ENCODE measurements at regions not wholly inside any gene's neighbourhood (a gene's known extent, or its start where the extent isn't known, plus 50 kb on each side); places are given as distances from the start of the nearest gene placed in this dataset.
"Not testable (repeated sequence)": the region's sequence is repeated elsewhere in the genome, so short reads cannot be mapped to it uniquely, and the experiment has no call there.

- ATAC-seq = not testable (repeated sequence)
Observed at GRCh38 chr5:177856474-177856873, 73.8 kb upstream of the FAM153A start.

GRCh38 chr5:177847914-177848313, 65.2 kb upstream of the FAM153A start:
- not testable (repeated sequence) for ATAC-seq

- ATAC-seq = peak; percentile 44
Observed at GRCh38 chr5:177846598-177846997, 63.9 kb upstream of the FAM153A start.

GRCh38 chr5:177845906-177846305, 63.2 kb upstream of the FAM153A start:
- not testable (repeated sequence) for ATAC-seq

- ATAC-seq = not testable (repeated sequence)
Observed at GRCh38 chr5:177836191-177836590, 53.5 kb upstream of the FAM153A start.
